ENCODE measurements at regions not wholly inside any gene's neighbourhood (a gene's known extent, or its start where the extent isn't known, plus 50 kb on each side); places are given as distances from the start of the nearest gene placed in this dataset.

DNA sequence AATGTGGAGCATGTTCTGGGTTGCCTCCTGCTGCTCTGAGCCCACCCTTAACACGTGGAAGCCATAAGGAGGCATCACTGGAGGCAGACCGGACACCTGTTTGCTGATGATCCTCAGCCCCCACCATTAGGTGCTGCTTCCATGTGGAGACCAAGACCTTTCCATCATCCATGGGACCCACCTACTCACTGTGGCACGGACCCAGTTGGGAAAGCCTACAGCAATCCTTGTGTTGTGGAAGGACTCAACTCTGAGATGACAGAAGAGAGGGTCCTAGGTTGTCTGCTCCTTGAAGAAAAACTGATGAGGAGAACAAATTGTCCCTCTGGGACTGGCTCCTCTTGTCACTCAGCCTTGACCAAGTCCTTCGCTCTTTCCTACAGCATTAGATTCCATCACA is 86.5 kb upstream of the RAB12 start:
- POLR2A ChIA-PET = no interaction called here
- H3K4me1 ChIP-seq (ENCODE audit: control insufficient read depth, extremely low read depth, insufficient read depth, low read length) = no peaks in the 10 kb centered on the region
- intact Hi-C loops (cut with micrococcal nuclease) (no loop called here), dilution Hi-C loops (cut with MboI; ENCODE audit: extremely low pct_ligation_motif_present, low sequenced_read_pairs) (no loop called here)
- H3K27me3 ChIP-seq (ENCODE audit: control insufficient read depth in 2 of 2, insufficient read depth in 2 of 2, low read length in 2 of 2) = no peaks in the 10 kb centered on the region
- no peak overlapping the region for H2AFZ ChIP-seq (ENCODE audit: low read depth, low read length)
- BruUV-seq (replicated peaks) = no TSS peak
- no peaks in the 10 kb centered on the region for H3K9me3 ChIP-seq (replicated peaks; ENCODE audit: control insufficient read depth, insufficient read depth, low read length)
- no peak for TF ChIP-seq FOS (IDR thresholded peaks at IDR 0.05; ENCODE audit: borderline replicate concordance, insufficient read depth, low read length)
- TF ChIP-seq, protein P1, sequence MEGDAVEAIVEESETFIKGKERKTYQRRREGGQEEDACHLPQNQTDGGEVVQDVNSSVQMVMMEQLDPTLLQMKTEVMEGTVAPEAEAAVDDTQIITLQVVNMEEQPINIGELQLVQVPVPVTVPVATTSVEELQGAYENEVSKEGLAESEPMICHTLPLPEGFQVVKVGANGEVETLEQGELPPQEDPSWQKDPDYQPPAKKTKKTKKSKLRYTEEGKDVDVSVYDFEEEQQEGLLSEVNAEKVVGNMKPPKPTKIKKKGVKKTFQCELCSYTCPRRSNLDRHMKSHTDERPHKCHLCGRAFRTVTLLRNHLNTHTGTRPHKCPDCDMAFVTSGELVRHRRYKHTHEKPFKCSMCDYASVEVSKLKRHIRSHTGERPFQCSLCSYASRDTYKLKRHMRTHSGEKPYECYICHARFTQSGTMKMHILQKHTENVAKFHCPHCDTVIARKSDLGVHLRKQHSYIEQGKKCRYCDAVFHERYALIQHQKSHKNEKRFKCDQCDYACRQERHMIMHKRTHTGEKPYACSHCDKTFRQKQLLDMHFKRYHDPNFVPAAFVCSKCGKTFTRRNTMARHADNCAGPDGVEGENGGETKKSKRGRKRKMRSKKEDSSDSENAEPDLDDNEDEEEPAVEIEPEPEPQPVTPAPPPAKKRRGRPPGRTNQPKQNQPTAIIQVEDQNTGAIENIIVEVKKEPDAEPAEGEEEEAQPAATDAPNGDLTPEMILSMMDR (IDR thresholded peaks at IDR 0.05; ENCODE audit: extremely low read depth in 1 of 2, insufficient read depth in 1 of 2, low read depth in 1 of 2, low read length in 2 of 2) = no peak
- TF ChIP-seq, protein P2, sequence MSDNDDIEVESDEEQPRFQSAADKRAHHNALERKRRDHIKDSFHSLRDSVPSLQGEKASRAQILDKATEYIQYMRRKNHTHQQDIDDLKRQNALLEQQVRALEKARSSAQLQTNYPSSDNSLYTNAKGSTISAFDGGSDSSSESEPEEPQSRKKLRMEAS (IDR thresholded peaks at IDR 0.05; ENCODE audit: insufficient read depth, insufficient read length) = no peak
- no peak for TF ChIP-seq MYC (IDR thresholded peaks at IDR 0.05; ENCODE audit: low read depth, low read length)
- no peak for TF ChIP-seq JUN (IDR thresholded peaks at IDR 0.05; ENCODE audit: borderline replicate concordance, insufficient read depth, insufficient read length, low read depth)
- no peak for TF ChIP-seq GATA2 (IDR thresholded peaks at IDR 0.05; ENCODE audit: insufficient read depth, insufficient read length, low read depth, low read length)
- no peak for TF ChIP-seq POLR2AphosphoS5 (IDR thresholded peaks at IDR 0.05; ENCODE audit: insufficient read depth, low read depth, low read length)
- no peak overlapping the region for H3K4me2 ChIP-seq (ENCODE audit: insufficient read depth, low read length)
- H3K79me2 ChIP-seq (ENCODE audit: control insufficient read depth, insufficient read depth, low read length) = no peaks in the 10 kb centered on the region
- no peaks in the 10 kb centered on the region for H3K9me1 ChIP-seq (replicated peaks; ENCODE audit: control insufficient read depth, extremely low read depth, insufficient read depth, low read length)
- H3K9ac ChIP-seq (replicated peaks; ENCODE audit: extremely low read depth, insufficient read depth, low read length) = no peak overlapping the region
- no peak overlapping the region for H3K27ac ChIP-seq (ENCODE audit: insufficient read depth, low read depth, low read length)
- FAIRE-seq (no peak), DNase-seq (ENCODE audit: low read depth, low spot score) (no peak)
- CTCF ChIA-PET = no interaction called here
- no peak overlapping the region for H3K4me3 ChIP-seq (replicated peaks in 1 of 3; ENCODE audit: insufficient read depth in 1 of 3, low read depth in 1 of 3, low read length in 3 of 3)
- H4K20me1 ChIP-seq (replicated peaks; ENCODE audit: control insufficient read depth, extremely low read depth, insufficient read depth, low read length) = no peaks in the 10 kb centered on the region
- H3K36me3 ChIP-seq (ENCODE audit: control insufficient read depth in 2 of 2, extremely low read depth in 1 of 2, insufficient read depth in 2 of 2, low read length in 2 of 2) = no peaks in the 10 kb centered on the region
